CD14-positive monocyte (primary cell): ENCODE measurements at regions not wholly inside any gene's neighbourhood (a gene's known extent, or its start where the extent isn't known, plus 50 kb on each side); places are given as distances from the start of the nearest gene placed in this dataset.
"Not testable (repeated sequence)": the region's sequence is repeated elsewhere in the genome, so short reads cannot be mapped to it uniquely, and the experiment has no call there.

Experiments
- DNase-seq, 3 donors: peaks; one replicate each; pipeline ENCODE4 v3.0.0-alpha.2; 2011 to 2022
- H2AFZ ChIP-seq: 2 replicates; pipeline ENCODE4 v1.6.0; 2012; ENCODE audit warnings: mild to moderate bottlenecking, low read depth, low read length, inconsistent platforms; ENCODE audit not compliant: insufficient read depth, poor library complexity, severe bottlenecking
- H3K27ac ChIP-seq, 2 donors: 1 replicate in 1 of 2; 2 replicates in 1 of 2; pipeline ENCODE4 v1.5.1; 2012 to 2013; ENCODE audit warnings: low read length in 2 of 2, control low read depth in 1 of 2, inconsistent platforms in 1 of 2, low read depth in 1 of 2, mild to moderate bottlenecking in 1 of 2
- H3K27me3 ChIP-seq, 2 donors: one replicate each; pipeline versions ENCODE4 v1.6.0 to v1.6.1; 2011 to 2013; ENCODE audit warnings: low read length in 2 of 2; ENCODE audit not compliant: control insufficient read depth in 2 of 2, insufficient read depth in 2 of 2
- H3K36me3 ChIP-seq, 2 donors: replicated peaks in 1 of 2; 1 replicate in 1 of 2; 2 replicates in 1 of 2; pipeline versions ENCODE4 v1.5.1 to v1.6.1; 2012 to 2013; ENCODE audit warnings: low read length in 2 of 2, control low read depth in 1 of 2, inconsistent platforms in 1 of 2, mild to moderate bottlenecking in 1 of 2; ENCODE audit not compliant: insufficient read depth in 2 of 2, control insufficient read depth in 1 of 2
- H3K4me1 ChIP-seq, 2 donors: 1 replicate in 1 of 2; 2 replicates in 1 of 2; pipeline versions ENCODE4 v1.5.1 to v1.6.1; 2012 to 2013; ENCODE audit warnings: low read length in 2 of 2, control low read depth in 1 of 2, inconsistent platforms in 1 of 2, mild to moderate bottlenecking in 1 of 2, moderate library complexity in 1 of 2; ENCODE audit not compliant: insufficient read depth in 2 of 2, control insufficient read depth in 1 of 2
- H3K4me2 ChIP-seq: replicated peaks from 2 replicates; pipeline ENCODE3; 2012; ENCODE audit warnings: low read length, moderate library complexity, mild to moderate bottlenecking; ENCODE audit not compliant: poor library complexity, severe bottlenecking; ENCODE audit errors: extremely low read depth
- H3K4me3 ChIP-seq, 3 experiments: fragments of 200-600 bp in 1 of 3; sonication (generic) in 1 of 3; replicated peaks in 1 of 3; 1 replicate in 2 of 3; 2 replicates in 1 of 3; pipeline ENCODE4 v1.5.1; 2011 to 2013; ENCODE audit warnings: low read length in 3 of 3, mild to moderate bottlenecking in 3 of 3, control low read depth in 2 of 3, low read depth in 2 of 3, inconsistent platforms in 1 of 3, moderate library complexity in 1 of 3
- H3K79me2 ChIP-seq: 2 replicates; pipeline ENCODE4 v1.6.0; 2012; ENCODE audit warnings: mild to moderate bottlenecking, control low read depth, inconsistent platforms, low read length, moderate library complexity; ENCODE audit not compliant: insufficient read depth
- H3K9ac ChIP-seq: 2 replicates; pipeline ENCODE4 v1.6.0; 2017; ENCODE audit warnings: low read length, mild to moderate bottlenecking; ENCODE audit not compliant: insufficient read depth, poor library complexity, severe bottlenecking
- H3K9me3 ChIP-seq, 2 donors: replicated peaks in 1 of 2; 1 replicate in 1 of 2; 2 replicates in 1 of 2; pipeline versions ENCODE4 v1.5.1 to v1.6.1; 2012 to 2013; ENCODE audit warnings: low read length in 2 of 2, control low read depth in 1 of 2; ENCODE audit not compliant: control insufficient read depth in 1 of 2, insufficient read depth in 1 of 2
- H4K20me1 ChIP-seq: 2 replicates; pipeline ENCODE4 v1.6.0; 2012; ENCODE audit warnings: mild to moderate bottlenecking, low read length, control low read depth, moderate library complexity; ENCODE audit not compliant: insufficient read depth
- H3K27ac Mint-ChIP-seq, 7 donors: one replicate each; pipeline ENCODE4 v1.8.0; 2020; ENCODE audit warnings: mild to moderate bottlenecking in 7 of 7, mixed read lengths in 7 of 7, moderate library complexity in 6 of 7, inconsistent platforms in 2 of 7
- H3K27me3 Mint-ChIP-seq, 3 donors: one replicate each; pipeline ENCODE4 v1.8.0; 2021 to 2022; ENCODE audit warnings: low read depth in 3 of 3, mild to moderate bottlenecking in 3 of 3, mixed read lengths in 3 of 3, moderate library complexity in 3 of 3, inconsistent platforms in 1 of 3
- H3K36me3 Mint-ChIP-seq, 2 donors: one replicate each; pipeline ENCODE4 v1.8.0; 2020; ENCODE audit warnings: mixed read lengths in 2 of 2, inconsistent platforms in 1 of 2, mild to moderate bottlenecking in 1 of 2
- H3K4me1 Mint-ChIP-seq: one replicate; pipeline ENCODE4 v1.8.0; 2020; ENCODE audit warnings: mild to moderate bottlenecking, mixed read lengths
- H3K4me3 Mint-ChIP-seq, 2 donors: one replicate each; pipeline ENCODE4 v1.8.0; 2020; ENCODE audit warnings: mild to moderate bottlenecking in 2 of 2, mixed read lengths in 2 of 2, moderate library complexity in 1 of 2
- H3K9me3 Mint-ChIP-seq, 7 donors: one replicate each; pipeline ENCODE4 v1.8.0; 2020 to 2022; ENCODE audit warnings: mixed read lengths in 7 of 7, mild to moderate bottlenecking in 6 of 7, moderate library complexity in 6 of 7, inconsistent platforms in 2 of 7
- CTCF ChIP-seq: fragments of 200-600 bp; IDR thresholded peaks from one replicate; pipeline ENCODE4 v1.8.0; 2022; ENCODE audit warnings: antibody characterized with exemption, mild to moderate bottlenecking
- WGBS: methylation state at CpG from one replicate; pipeline ENCODE4 v1.1.5; 2013; ENCODE audit warnings: missing lambda C conversion rate; ENCODE audit not compliant: insufficient coverage; 5-methylcytosine and 5-hydroxymethylcytosine counted together
- intact Hi-C, 2 donors: fragments of 100-400 bp; cut with micrococcal nuclease; formaldehyde crosslinking; loops; one replicate each; pipeline versions ENCODE4 v1.15.0 to v1.15.1; 2023

GRCh38 chr1:30654188-30654587 is 69.2 kb downstream of the MATN1 start:
- Histone ChIP-seq H3K9me3 (peaks cover 0 to 17% of the 10 kb centered on the region in 2 donors), H3K4me3 (no peak overlapping the region), H3K4me1 (no peaks in the 10 kb centered on the region), H3K27me3 (no peaks in the 10 kb centered on the region), H3K79me2 (no peaks in the 10 kb centered on the region), H3K27ac (no peak overlapping the region), H3K4me2 (no peak overlapping the region), H3K9ac (no peak overlapping the region), H3K36me3 (no peaks in the 10 kb centered on the region), H4K20me1 (no peaks in the 10 kb centered on the region), H2AFZ (no peak overlapping the region)
- Mint-ChIP-seq H3K27me3 (peaks cover 18 to 34% (median 24%) of the 10 kb centered on the region in 3 donors), H3K4me3 (no peak overlapping the region), H3K36me3 (no peaks in the 10 kb centered on the region), H3K27ac (no peak overlapping the region), H3K9me3 (peaks cover 0 to 17% (median 7%) of the 10 kb centered on the region in 7 donors), H3K4me1 (no peaks in the 10 kb centered on the region)
- WGBS, result 89% methylated on average over 3 of the region's 5 CpGs
- no peak for TF ChIP-seq CTCF
- DNase-seq, result no peak
- intact Hi-C loops, result no loop called here

GRCh38 chr1:30652152-30652841 is 71.1 kb downstream of the MATN1 start:
- Histone ChIP-seq H3K27me3 (no peaks in the 10 kb centered on the region), H3K79me2 (no peaks in the 10 kb centered on the region), H4K20me1 (no peaks in the 10 kb centered on the region), H3K9ac (no peak overlapping the region), H3K4me3 (no peak overlapping the region), H2AFZ (no peak overlapping the region), H3K27ac (no peak overlapping the region), H3K4me1 (no peaks in the 10 kb centered on the region), H3K4me2 (no peak overlapping the region), H3K36me3 (no peaks in the 10 kb centered on the region), H3K9me3 (peaks cover 0 to 17% of the 10 kb centered on the region in 2 donors)
- H3K4me1 Mint-ChIP-seq, result peaks cover 2% of the 10 kb centered on the region
- intact Hi-C loops, result no loop called here
- peaks cover 2 to 17% (median 7%) of the 10 kb centered on the region in 7 donors for H3K9me3 Mint-ChIP-seq
- peaks cover 17 to 35% (median 24%) of the 10 kb centered on the region in 3 donors for H3K27me3 Mint-ChIP-seq
- no peak for TF ChIP-seq CTCF
- H3K36me3 Mint-ChIP-seq, result no peaks in the 10 kb centered on the region
- no peak overlapping the region for H3K27ac Mint-ChIP-seq
- 78% methylated on average over 4 of the region's 4 CpGs for WGBS
- H3K4me3 Mint-ChIP-seq, result no peak overlapping the region
- DNase-seq, result no peak

GRCh38 chr1:30651395-30651794 is 72.0 kb downstream of the MATN1 start:
- H3K4me2 ChIP-seq, H3K4me1 ChIP-seq, H3K27me3 ChIP-seq, H3K4me1 Mint-ChIP-seq, H3K4me3 Mint-ChIP-seq, H3K36me3 Mint-ChIP-seq, H3K9ac ChIP-seq, H3K4me3 ChIP-seq, intact Hi-C loops, H3K79me2 ChIP-seq, H4K20me1 ChIP-seq, DNase-seq, H3K27ac Mint-ChIP-seq, H3K27ac ChIP-seq, H2AFZ ChIP-seq, H3K36me3 ChIP-seq: not testable (repeated sequence)
- peaks cover 2 to 17% (median 9%) of the 10 kb centered on the region in 7 donors for H3K9me3 Mint-ChIP-seq
- peaks cover 19 to 34% (median 24%) of the 10 kb centered on the region in 3 donors for H3K27me3 Mint-ChIP-seq
- 43% methylated on average over 4 of the region's 5 CpGs for WGBS
- peaks cover 0 to 17% of the 10 kb centered on the region in 2 donors for H3K9me3 ChIP-seq
